C4-2B (cell line): ENCODE measurements at regions not wholly inside any gene's neighbourhood (a gene's known extent, or its start where the extent isn't known, plus 50 kb on each side); places are given as distances from the start of the nearest gene placed in this dataset.

Source experiments
- ZFX ChIP-seq: fragments of 450-650 bp; IDR thresholded peaks from 2 replicates; pipeline ENCODE4 v1.6.1; 2017
- TF ChIP-seq, protein P1 (sequence below): fragments of 450-650 bp; conservative IDR thresholded peaks from 2 replicates; pipeline ENCODE4 v1.5.1; 2017; ENCODE audit warnings: mild to moderate bottlenecking

DNA sequence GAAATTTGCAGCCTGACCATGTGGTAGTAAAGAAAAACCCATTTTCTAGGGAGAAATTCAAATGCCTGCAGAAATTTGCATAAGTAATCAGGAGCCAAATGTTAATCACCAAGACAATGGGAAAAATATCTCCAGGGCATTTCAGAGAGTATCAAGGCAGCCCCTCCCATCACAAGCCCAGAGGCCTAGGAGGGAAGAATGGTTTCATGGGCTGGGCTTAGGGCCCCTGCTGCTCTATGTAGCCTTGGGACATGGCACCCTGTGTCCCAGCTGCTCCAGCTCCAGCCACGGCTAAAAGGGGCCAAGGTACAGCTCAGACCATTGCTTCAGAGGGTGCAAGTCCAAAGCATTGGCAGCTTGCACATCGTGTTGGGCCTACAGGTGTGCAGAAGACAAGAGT is 117.2 kb upstream of the RALGAPA2 start:
- TF ChIP-seq, protein P1, sequence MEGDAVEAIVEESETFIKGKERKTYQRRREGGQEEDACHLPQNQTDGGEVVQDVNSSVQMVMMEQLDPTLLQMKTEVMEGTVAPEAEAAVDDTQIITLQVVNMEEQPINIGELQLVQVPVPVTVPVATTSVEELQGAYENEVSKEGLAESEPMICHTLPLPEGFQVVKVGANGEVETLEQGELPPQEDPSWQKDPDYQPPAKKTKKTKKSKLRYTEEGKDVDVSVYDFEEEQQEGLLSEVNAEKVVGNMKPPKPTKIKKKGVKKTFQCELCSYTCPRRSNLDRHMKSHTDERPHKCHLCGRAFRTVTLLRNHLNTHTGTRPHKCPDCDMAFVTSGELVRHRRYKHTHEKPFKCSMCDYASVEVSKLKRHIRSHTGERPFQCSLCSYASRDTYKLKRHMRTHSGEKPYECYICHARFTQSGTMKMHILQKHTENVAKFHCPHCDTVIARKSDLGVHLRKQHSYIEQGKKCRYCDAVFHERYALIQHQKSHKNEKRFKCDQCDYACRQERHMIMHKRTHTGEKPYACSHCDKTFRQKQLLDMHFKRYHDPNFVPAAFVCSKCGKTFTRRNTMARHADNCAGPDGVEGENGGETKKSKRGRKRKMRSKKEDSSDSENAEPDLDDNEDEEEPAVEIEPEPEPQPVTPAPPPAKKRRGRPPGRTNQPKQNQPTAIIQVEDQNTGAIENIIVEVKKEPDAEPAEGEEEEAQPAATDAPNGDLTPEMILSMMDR = no peak
- no peak for TF ChIP-seq ZFX
